Endodermal cell (in vitro differentiated cells): ENCODE measurements at regions not wholly inside any gene's neighbourhood (a gene's known extent, or its start where the extent isn't known, plus 50 kb on each side); places are given as distances from the start of the nearest gene placed in this dataset.

Experiments
- DNase-seq: peaks from one replicate; pipeline ENCODE4 v3.0.0-alpha.2; 2017
- H3K27ac ChIP-seq: 2 replicates; pipeline ENCODE4 v1.5.1; 2013; ENCODE audit warnings: mild to moderate bottlenecking, low read depth, low read length, moderate library complexity
- H3K27me3 ChIP-seq: 2 replicates; pipeline ENCODE4 v1.6.1; 2013; ENCODE audit warnings: mild to moderate bottlenecking, low read length, moderate library complexity; ENCODE audit not compliant: insufficient read depth, control insufficient read depth, poor library complexity, severe bottlenecking
- H3K36me3 ChIP-seq: 2 replicates; pipeline ENCODE4 v1.7.0; 2013; ENCODE audit warnings: mild to moderate bottlenecking, low read length, moderate library complexity; ENCODE audit not compliant: control insufficient read depth, insufficient read depth
- H3K4me1 ChIP-seq: one replicate; pipeline ENCODE4 v1.7.0; 2013; ENCODE audit warnings: low read length; ENCODE audit not compliant: control insufficient read depth, insufficient read depth
- H3K4me3 ChIP-seq: 2 replicates; pipeline ENCODE4 v1.5.1; 2013; ENCODE audit warnings: mild to moderate bottlenecking, low read length, moderate library complexity
- H3K9ac ChIP-seq: 2 replicates; pipeline ENCODE4 v1.6.1; 2013; ENCODE audit warnings: mild to moderate bottlenecking, low read length, moderate library complexity; ENCODE audit not compliant: poor library complexity, severe bottlenecking; ENCODE audit errors: extremely low read depth
- H3K9me3 ChIP-seq: 2 replicates; pipeline ENCODE4 v1.6.1; 2013; ENCODE audit warnings: mild to moderate bottlenecking, low read length, moderate library complexity; ENCODE audit not compliant: control insufficient read depth
- H3K27ac Mint-ChIP-seq: 2 replicates; pipeline ENCODE4 v1.8.0; 2020; ENCODE audit warnings: mixed read lengths
- H3K27me3 Mint-ChIP-seq: 2 replicates; pipeline ENCODE4 v1.8.0; 2021; ENCODE audit warnings: mild to moderate bottlenecking, mixed read lengths; ENCODE audit not compliant: insufficient read depth
- H3K36me3 Mint-ChIP-seq: 2 replicates; pipeline ENCODE4 v1.8.0; 2020; ENCODE audit warnings: low read depth, mixed read lengths
- H3K4me1 Mint-ChIP-seq: 2 replicates; pipeline ENCODE4 v1.8.0; 2020; ENCODE audit warnings: mixed read lengths
- H3K4me3 Mint-ChIP-seq: 2 replicates; pipeline ENCODE4 v1.8.0; 2020; ENCODE audit warnings: mild to moderate bottlenecking, moderate library complexity, mixed read lengths
- H3K9me3 Mint-ChIP-seq: 2 replicates; pipeline ENCODE4 v1.8.0; 2020; ENCODE audit warnings: mild to moderate bottlenecking, mixed read lengths
- WGBS, 2 experiments: methylation state at CpG; one replicate each; pipeline versions ENCODE4 v1.1.5 to v1.1.7; 2013; ENCODE audit warnings: missing lambda C conversion rate in 2 of 2, mixed read lengths in 1 of 2; ENCODE audit not compliant: insufficient coverage in 1 of 2, insufficient read length in 1 of 2; 5-methylcytosine and 5-hydroxymethylcytosine counted together
- TF ChIP-seq, protein P1 (sequence below): fragments of 200-600 bp; sonication (generic); conservative IDR thresholded peaks from 2 replicates; pipeline ENCODE4 v1.5.0; 2021; ENCODE audit warnings: antibody characterized with exemption, mild to moderate bottlenecking

DNA sequence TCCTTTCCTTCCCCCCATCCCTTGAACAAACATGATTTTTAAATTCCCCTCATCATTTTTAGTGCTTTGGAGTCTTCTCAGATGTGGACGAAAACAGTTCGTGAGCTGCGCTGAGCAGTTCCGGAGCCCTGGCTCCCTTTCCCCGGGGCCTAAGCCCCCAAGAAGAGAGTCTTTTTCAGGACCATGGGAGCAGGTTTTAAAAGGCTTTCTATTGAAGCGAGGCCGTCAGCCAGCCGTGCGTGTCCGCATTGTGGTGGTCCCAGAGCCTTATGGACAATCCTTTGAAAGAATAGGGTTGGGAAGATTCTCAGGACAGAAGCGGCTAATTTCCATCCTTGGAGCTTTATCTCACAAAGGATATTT lies 290.7 kb downstream of the SOX11 start:
- H3K9ac ChIP-seq = no peak overlapping the region
- peak overlapping the region; percentile 97 for H3K27ac ChIP-seq
- peaks cover 33% of the 10 kb centered on the region for H3K27me3 ChIP-seq
- no peaks in the 10 kb centered on the region for H3K9me3 ChIP-seq
- Mint-ChIP-seq H3K4me1 (peaks cover 41% of the 10 kb centered on the region), H3K36me3 (no peaks in the 10 kb centered on the region), H3K27ac (no peak overlapping the region), H3K9me3 (no peaks in the 10 kb centered on the region), H3K27me3 (peaks cover 58% of the 10 kb centered on the region), H3K4me3 (no peak overlapping the region)
- H3K36me3 ChIP-seq = no peaks in the 10 kb centered on the region
- no peak for DNase-seq
- no peak overlapping the region for H3K4me3 ChIP-seq
- no peaks in the 10 kb centered on the region for H3K4me1 ChIP-seq
- TF ChIP-seq, protein P1, sequence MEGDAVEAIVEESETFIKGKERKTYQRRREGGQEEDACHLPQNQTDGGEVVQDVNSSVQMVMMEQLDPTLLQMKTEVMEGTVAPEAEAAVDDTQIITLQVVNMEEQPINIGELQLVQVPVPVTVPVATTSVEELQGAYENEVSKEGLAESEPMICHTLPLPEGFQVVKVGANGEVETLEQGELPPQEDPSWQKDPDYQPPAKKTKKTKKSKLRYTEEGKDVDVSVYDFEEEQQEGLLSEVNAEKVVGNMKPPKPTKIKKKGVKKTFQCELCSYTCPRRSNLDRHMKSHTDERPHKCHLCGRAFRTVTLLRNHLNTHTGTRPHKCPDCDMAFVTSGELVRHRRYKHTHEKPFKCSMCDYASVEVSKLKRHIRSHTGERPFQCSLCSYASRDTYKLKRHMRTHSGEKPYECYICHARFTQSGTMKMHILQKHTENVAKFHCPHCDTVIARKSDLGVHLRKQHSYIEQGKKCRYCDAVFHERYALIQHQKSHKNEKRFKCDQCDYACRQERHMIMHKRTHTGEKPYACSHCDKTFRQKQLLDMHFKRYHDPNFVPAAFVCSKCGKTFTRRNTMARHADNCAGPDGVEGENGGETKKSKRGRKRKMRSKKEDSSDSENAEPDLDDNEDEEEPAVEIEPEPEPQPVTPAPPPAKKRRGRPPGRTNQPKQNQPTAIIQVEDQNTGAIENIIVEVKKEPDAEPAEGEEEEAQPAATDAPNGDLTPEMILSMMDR = no peak
- 87 to 90% methylated on average over 11 of the region's 11 CpGs for WGBS, 2 experiments

DNA sequence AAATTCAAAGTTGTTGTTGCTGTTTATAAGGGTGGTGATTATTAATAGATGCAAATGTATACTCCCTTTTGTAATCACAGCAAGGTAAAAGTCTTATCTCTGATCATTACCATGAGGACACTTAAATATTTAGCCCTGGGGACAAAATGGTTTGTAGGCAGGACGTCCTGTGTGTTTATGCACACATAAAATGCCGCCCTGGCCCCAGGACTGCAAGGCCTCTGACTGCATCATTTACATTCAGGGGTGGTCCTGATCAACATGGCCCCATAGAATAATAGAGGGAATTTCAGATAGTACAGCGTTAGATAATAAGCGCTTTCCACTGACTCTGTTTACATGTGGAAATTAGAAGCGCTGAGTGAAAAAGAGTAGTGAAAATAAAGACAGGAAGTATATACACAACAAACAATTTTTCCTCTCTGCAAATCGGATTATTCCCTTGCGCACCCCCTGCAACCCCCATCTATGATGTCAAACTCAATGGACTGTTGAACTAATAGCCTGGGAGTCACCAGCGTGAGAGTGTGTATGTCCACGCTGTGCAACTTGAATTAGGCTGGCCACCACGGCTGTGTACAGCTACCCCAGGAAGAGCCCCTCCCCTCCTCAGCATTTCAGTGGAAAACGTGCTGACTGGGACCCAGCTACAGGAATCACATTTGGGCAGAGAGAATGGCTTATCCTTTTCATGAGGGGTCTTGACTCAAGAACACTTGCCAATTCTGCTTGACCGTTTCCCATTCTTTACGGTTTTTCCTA lies 291.5 kb downstream of the SOX11 start:
- DNase-seq = no peak
- H3K4me3 ChIP-seq = no peak overlapping the region
- peaks cover 33% of the 10 kb centered on the region for H3K27me3 ChIP-seq
- H3K4me1 ChIP-seq = no peaks in the 10 kb centered on the region
- H3K36me3 ChIP-seq = no peaks in the 10 kb centered on the region
- H3K36me3 Mint-ChIP-seq = no peaks in the 10 kb centered on the region
- no peak overlapping the region for H3K9ac ChIP-seq
- no peak overlapping the region for H3K27ac Mint-ChIP-seq
- H3K4me1 Mint-ChIP-seq = peaks cover 41% of the 10 kb centered on the region
- no peak overlapping the region for H3K4me3 Mint-ChIP-seq
- no peaks in the 10 kb centered on the region for H3K9me3 ChIP-seq
- H3K27ac ChIP-seq = peak overlapping the region; percentile 97
- no peaks in the 10 kb centered on the region for H3K9me3 Mint-ChIP-seq
- TF ChIP-seq, protein P1 = no peak
- H3K27me3 Mint-ChIP-seq = peaks cover 58% of the 10 kb centered on the region
- 77 to 91% methylated on average over 6 to 13 of the region's 13 CpGs for WGBS, 2 experiments

DNA sequence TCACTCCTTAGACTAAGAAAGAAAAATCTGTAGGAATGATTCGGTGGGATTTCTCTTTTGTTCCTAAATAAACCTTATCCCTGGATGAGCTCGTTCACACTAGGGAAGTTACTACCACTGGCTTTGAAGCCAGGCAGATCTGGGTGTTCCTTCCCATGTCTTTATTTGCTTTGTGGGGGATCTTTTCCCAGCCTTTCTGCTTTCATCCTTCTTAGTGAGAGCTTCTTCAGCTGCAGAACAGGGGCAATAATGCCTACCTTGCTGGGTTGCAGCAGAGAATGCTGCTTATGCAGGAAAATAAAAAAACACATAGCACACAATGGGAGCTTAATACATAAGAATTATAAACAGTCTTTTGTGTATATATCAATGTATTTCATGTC lies 292.1 kb downstream of the SOX11 start:
- no peak overlapping the region for H3K4me3 Mint-ChIP-seq
- H3K4me1 Mint-ChIP-seq = peaks cover 38% of the 10 kb centered on the region
- no peaks in the 10 kb centered on the region for H3K4me1 ChIP-seq
- H3K4me3 ChIP-seq = no peak overlapping the region
- H3K27me3 ChIP-seq = peaks cover 33% of the 10 kb centered on the region
- H3K27ac Mint-ChIP-seq = no peak overlapping the region
- H3K9ac ChIP-seq = no peak overlapping the region
- TF ChIP-seq, protein P1 = no peak
- H3K27ac ChIP-seq = peak overlapping the region; percentile 97
- no peaks in the 10 kb centered on the region for H3K9me3 ChIP-seq
- no peaks in the 10 kb centered on the region for H3K36me3 ChIP-seq
- peaks cover 55% of the 10 kb centered on the region for H3K27me3 Mint-ChIP-seq
- no peaks in the 10 kb centered on the region for H3K9me3 Mint-ChIP-seq
- WGBS, 2 experiments = 83% methylated on average over 2 of the region's 2 CpGs; no CpG with 5 or more reads in 1 of the 2 experiments
- DNase-seq = no peak
- no peaks in the 10 kb centered on the region for H3K36me3 Mint-ChIP-seq
